ENCODE measurements at regions not wholly inside any gene's neighbourhood (a gene's known extent, or its start where the extent isn't known, plus 50 kb on each side); places are given as distances from the start of the nearest gene placed in this dataset.
A peak's percentile ranks its signal among the peaks of the same experiment; 100 is the strongest.

DNA sequence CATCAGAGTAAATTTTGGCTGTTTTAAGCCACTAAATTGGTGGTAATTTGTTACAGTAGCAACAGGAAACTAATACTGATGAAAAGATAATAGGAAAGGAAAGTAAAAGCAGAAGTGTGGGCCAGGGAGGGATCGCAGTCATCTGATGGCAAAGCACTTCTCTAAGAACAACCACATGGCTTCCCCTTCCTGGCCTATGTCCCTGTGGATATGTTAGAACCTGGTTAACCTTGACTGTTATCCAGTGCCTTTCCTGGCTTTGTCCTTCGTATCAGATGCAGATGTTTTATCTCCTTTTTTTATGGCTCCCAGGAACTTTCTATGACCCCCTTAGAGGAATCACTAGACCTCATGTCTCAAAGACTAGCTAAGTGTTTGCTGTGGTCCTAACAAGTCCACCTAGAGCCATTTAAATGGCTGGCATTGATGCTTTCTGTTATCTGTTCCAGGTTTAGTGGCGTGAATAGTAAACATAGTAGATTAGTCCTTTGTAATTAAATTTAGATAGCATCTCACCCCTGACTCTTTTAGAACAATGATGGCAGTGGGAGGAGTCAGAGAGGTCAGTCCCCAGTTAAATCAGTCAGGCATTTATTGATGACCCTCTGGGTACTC lies 79.2 kb upstream of the PHACTR2 start:
- DNase-seq (ENCODE audit: low read depth, low spot score) = no peak
- in situ Hi-C loops (cut with HindIII; ENCODE audit: low pct_unique_long_range_greater_than_20kb, low sequenced_read_pairs) = no loop called here

DNA sequence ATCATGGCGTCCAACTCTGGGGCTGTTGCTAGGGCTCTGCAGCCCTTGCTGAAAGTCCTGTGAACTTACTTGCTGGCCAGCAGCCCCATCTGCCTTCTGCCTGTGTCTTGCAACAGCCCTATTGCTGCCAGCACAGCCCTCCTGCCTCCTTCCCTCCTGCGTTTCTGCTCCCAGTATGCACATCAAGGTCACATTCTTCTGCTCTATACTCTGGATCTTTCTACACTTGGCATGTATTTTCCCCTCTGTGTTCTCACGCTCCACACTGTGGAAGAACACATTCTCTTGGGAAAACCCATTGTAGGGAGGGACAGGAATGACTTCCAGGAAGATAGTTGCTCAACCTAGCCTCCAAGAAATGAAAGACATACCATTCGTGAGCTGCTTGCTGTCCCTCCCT lies 80.9 kb upstream of the PHACTR2 start:
- in situ Hi-C loops (cut with HindIII; ENCODE audit: low pct_unique_long_range_greater_than_20kb, low sequenced_read_pairs) = no loop called here
- no peak for DNase-seq (ENCODE audit: low read depth, low spot score)

DNA sequence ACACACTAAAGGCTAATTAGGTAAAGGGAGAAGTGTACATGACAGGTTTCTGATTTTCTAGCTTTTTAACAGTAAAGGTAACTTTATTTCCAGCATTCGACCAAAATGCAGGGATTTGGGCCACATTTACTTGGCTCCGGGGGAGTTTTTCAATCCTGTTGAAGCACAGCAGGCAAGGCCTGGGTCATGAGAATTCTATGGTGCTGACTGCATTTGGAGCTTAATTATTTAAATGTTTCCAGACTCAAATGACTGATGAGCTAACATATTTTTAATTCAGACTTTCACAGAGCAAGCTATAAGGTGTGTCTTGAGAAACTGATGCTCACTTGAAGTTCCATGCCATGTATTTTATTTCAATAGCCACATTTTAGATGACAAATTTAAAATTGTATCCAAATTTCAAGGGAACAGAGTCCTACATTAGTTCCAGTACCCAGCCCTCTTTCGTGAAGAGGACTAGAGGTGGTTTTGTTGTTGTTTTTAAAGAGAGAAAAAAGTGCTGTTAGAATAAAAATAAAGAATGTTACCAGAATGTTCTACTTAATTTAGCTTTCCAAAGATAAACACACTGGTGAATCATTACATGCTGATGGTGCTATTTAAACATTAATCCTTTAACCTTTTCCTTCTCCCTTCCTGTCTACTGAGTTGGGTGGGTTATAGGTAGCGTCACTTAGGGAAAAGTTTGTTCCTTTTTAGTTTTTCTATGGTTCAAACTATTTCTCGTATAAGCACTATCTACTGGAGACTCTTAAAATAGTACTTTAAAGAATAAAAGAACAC lies 82.3 kb upstream of the PHACTR2 start:
- in situ Hi-C loops (cut with HindIII; ENCODE audit: low pct_unique_long_range_greater_than_20kb, low sequenced_read_pairs) = no loop called here
- DNase-seq (ENCODE audit: low read depth, low spot score) = no peak

DNA sequence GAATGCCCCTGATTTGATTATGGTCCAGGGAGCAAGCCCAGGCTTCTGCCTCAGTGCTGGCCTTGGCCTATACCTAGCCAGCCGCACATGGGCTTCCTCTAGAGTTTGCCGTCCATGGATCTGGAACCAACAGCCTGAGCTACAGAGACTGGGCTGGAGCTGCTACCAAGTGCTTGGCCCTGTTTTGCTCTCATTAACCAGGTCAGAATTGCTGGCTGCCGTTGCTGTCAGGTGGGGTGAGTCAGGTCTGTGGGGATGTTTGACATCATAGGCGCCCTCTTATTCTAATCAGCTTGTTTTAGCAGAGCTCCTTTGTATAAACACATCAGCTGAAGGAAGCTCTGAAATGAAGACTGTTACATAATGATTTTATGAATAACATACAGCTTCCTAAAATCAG lies 83.1 kb upstream of the PHACTR2 start:
- in situ Hi-C loops (cut with HindIII; ENCODE audit: low pct_unique_long_range_greater_than_20kb, low sequenced_read_pairs) = no loop called here
- no peak for DNase-seq (ENCODE audit: low read depth, low spot score)

DNA sequence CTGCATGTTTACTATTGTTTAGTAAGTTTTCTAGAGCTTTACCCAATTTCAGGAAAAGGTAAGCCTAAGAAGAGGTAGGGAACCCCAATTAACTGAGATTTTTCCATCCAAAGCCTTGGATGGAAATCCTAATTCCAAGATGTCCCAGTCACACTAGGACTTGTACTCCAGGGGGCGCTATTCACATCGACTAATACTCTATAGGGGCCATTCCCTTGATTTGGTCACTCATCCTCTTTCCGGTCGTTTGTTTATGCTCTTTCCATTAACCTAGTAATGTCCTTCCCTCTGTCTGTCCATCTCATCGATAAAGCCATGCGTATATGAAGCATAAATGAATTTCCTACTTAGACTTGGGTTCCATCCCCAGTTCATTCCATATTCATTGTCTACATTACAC lies 80.8 kb upstream of the FUCA2 start:
- in situ Hi-C loops (cut with HindIII; ENCODE audit: low pct_unique_long_range_greater_than_20kb, low sequenced_read_pairs) = no loop called here
- DNase-seq (ENCODE audit: low read depth, low spot score) = peak; percentile 72

DNA sequence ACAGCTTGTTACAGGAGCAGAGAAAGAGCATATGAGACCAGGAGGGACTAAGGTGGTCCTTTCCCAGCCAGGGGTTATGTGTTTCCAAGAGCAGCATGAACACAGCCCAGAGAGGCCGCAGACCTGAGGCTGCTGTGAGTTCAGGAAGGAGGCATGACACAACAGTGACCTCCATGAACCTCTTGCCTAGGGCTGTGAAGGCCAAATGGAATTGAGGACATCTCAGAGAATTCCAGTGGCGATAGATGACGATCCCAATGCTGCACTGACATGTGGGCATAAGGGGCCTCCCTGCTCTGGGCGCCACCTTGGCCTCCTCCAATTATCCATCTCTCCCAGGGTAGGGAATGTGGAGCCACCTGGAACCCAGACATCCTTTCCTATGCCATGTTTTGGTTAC lies 79.9 kb upstream of the FUCA2 start:
- DNase-seq (ENCODE audit: low read depth, low spot score) = no peak
- in situ Hi-C loops (cut with HindIII; ENCODE audit: low pct_unique_long_range_greater_than_20kb, low sequenced_read_pairs) = no loop called here

DNA sequence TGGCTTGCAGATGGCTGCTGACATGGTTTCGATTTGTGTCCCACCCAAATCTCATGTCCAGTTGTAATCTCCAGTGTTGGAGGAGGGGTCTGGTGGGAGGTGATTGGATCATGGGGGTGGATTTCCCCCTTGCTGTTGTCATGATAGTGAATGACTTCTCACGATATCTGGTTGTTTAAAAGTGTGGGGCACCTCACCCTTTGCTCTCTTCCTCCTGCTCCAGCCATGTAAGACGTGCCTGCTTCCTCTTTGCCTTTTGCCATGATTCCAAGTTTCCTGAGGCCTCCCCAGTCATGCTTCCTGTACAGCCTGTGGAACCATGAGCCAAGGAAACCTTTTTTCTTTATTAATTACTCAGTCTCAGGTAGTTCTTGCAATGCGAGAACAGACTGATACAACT lies 77.6 kb upstream of the FUCA2 start:
- in situ Hi-C loops (cut with HindIII; ENCODE audit: low pct_unique_long_range_greater_than_20kb, low sequenced_read_pairs) = no loop called here
- DNase-seq (ENCODE audit: low read depth, low spot score) = no peak

DNA sequence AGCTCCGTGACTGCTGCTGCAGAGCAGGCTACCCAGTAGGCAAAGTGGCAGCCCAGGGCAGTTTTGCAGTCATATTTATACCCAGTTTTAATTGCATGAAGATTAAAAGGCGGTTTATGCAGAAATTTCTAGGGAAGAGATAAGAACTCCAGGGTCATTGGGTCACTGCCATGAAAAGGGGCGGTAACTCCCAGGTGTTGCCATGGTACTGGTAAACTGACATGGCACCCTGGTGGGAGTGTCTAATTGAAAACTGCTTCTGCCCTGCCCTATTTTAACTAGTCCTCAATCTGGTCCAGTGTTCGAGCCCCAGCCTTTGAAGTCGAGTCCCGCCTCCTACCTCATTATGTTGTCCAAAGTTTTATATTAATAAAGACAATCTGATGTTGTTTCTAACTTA lies 75.0 kb upstream of the FUCA2 start:
- no peak for DNase-seq (ENCODE audit: low read depth, low spot score)
- in situ Hi-C loops (cut with HindIII; ENCODE audit: low pct_unique_long_range_greater_than_20kb, low sequenced_read_pairs) = no loop called here

DNA sequence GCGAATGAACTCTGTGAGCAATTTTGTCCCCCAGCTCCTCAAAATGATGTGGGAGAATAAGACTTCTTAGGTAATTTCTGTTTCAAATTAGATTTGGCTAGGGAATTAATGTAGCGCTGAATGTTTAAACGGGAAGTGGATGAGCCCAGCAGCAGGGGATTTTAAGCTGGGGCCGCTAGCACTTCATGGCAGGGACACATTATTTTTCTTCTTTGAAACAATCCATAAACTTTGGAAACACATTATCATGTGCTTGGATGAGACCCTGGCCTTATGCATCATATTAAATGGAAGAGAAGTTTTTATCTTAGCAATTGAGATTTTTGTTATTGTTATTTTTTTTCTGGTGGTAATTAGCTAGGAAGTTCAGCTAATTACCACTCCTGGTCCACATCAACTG lies 74.2 kb upstream of the FUCA2 start:
- in situ Hi-C loops (cut with HindIII; ENCODE audit: low pct_unique_long_range_greater_than_20kb, low sequenced_read_pairs) = no loop called here
- no peak for DNase-seq (ENCODE audit: low read depth, low spot score)

DNA sequence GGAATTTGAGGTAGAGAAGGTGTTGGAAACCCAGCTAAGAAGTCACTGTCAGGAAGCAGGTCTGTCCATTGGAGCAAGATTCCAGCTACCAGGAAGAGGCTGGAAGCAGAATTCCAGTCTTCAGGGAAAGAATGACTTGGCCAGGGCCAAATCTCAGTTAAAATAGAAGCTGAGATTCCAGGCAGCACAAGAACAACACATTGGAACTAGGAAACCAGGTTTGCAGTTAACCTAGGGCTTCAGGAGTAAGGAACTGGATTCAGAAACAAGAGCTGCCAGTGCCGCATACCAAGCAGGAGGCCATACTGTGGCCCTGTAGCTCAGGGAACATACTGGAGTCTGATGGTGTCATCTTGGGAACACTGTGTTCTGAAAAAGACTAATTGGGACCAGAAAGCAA lies 73.7 kb upstream of the FUCA2 start:
- in situ Hi-C loops (cut with HindIII; ENCODE audit: low pct_unique_long_range_greater_than_20kb, low sequenced_read_pairs) = no loop called here
- no peak for DNase-seq (ENCODE audit: low read depth, low spot score)

DNA sequence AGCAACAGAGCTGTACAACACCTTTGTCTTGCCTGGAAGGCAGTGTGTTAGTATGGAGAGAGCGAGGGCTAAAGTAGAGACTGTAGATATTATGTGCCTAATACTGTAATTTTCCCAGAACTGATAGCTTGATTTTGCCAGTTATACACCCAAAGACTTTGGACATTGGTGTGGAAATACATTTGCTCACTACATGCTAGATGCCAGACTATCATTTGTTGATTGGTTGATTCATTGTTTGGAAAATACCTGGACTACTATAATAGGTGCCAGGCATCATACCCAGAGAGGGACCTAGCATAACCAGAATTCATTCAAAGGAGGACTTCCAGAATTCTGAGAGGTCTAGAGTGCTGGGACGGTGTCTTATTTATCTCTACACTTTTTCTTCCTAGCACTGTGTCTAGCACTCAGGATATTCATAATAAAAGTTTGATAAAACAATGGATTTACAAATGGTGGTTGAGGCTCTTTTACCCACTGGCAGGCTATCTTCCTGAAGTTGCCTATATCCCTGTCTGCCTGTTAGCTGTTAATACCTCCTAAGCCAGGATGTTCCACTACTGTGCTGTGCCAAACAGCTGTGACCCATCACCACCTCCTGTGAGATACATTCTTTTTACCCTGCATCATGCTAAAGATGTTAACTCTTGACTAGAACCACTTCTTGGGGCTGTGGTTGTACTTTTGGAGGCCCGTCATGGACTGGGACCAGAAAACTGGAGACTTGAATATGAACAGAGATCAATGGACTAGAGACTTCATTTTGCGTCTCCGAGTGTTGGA lies 72.2 kb upstream of the FUCA2 start:
- no peak for DNase-seq (ENCODE audit: low read depth, low spot score)
- in situ Hi-C loops (cut with HindIII; ENCODE audit: low pct_unique_long_range_greater_than_20kb, low sequenced_read_pairs) = no loop called here

DNA sequence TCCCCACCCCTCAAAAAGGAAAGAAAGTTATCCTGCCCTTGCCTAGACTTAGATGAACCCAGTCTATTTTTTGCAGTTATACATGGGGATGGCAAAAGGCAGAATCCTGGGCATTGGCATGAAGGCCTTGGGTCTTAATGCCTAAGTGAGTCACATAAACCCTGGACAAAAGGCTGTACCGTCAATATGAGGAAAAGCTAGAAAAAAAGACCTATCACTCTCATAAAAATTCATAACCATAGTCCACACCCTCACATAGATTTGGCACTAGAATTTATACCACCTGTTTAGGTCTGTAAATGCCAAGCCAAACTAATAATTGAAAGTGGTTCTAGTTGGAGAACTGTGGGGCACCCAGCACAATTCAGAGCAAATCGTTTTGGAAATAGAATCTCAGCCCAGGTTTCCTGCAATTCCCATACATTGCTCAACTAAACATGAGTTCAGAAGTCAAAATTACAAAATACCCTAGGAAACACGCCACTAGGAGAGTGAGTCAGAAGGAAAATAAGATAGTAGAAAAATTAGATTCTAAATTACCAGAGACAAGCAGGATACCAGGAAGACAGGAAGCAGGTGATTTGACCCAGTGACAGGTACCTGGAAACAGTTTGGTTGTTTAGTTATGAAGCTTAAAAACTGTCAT lies 70.4 kb upstream of the FUCA2 start:
- no peak for DNase-seq (ENCODE audit: low read depth, low spot score)
- in situ Hi-C loops (cut with HindIII; ENCODE audit: low pct_unique_long_range_greater_than_20kb, low sequenced_read_pairs) = no loop called here

DNA sequence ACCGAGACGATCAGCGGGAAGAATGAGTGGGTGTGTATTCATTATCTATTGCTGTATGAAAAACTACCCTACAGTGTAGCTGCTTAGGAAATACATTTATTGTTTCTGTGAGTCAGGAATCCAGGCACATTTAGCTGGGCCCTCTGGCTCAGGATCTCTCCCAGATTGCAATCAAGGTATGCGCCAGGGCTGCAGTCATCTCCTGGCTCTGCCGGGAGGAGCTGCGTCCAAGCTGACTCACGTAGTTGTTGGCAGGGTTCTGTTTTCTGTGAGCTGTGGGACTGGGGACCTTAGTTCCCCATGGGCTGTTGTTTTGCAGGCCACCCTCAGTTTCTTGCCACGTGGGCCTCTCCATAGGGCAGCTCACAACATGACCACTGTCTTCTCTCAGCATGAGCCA lies 68.2 kb upstream of the FUCA2 start:
- DNase-seq (ENCODE audit: low read depth, low spot score) = no peak
- in situ Hi-C loops (cut with HindIII; ENCODE audit: low pct_unique_long_range_greater_than_20kb, low sequenced_read_pairs) = no loop called here

DNA sequence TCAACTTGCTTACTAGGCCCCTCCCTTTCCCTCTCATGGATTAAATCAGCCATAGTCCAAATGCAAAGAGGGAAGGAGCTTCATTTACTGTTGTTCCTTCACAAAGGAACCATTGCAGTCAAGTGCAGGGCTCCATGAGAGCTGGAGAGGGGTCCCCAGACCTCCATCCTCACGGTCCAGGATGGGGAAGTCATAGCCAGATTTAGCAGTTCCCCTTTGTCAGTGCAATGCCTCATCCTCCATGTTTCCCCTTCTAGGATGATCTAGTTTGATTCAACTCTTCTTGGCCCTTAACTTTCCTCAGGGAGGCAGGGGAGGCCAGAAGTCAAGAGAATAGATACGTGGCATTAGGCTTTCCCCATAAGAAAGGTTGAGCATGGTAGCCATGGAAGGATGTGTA lies 66.5 kb upstream of the FUCA2 start:
- no peak for DNase-seq (ENCODE audit: low read depth, low spot score)
- in situ Hi-C loops (cut with HindIII; ENCODE audit: low pct_unique_long_range_greater_than_20kb, low sequenced_read_pairs) = no loop called here

DNA sequence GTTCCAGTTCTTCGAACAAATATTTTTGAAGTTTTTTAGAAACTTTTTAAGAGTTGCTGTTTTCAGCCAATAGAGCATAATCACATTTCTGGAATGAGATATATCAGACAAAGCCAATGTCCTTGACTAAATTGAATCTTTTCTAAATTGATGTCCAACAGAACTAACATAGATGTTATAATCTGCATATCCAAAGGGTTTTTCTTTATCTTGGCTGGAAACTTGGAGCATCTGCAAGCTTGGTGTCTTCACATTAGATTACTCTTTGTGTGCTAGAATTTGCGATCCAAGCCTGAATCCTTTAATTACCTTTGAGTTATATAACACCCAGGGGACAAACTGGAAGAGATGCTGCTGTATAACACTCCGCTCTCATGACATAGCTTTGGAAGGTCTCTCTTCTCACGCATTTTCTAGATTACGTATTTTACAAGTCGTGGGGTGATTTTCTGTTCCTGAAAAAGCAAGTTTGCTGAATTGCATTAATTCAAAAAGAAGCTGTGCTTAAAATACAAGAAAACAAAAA lies 64.4 kb upstream of the FUCA2 start:
- no peak for DNase-seq (ENCODE audit: low read depth, low spot score)
- in situ Hi-C loops (cut with HindIII; ENCODE audit: low pct_unique_long_range_greater_than_20kb, low sequenced_read_pairs) = no loop called here

DNA sequence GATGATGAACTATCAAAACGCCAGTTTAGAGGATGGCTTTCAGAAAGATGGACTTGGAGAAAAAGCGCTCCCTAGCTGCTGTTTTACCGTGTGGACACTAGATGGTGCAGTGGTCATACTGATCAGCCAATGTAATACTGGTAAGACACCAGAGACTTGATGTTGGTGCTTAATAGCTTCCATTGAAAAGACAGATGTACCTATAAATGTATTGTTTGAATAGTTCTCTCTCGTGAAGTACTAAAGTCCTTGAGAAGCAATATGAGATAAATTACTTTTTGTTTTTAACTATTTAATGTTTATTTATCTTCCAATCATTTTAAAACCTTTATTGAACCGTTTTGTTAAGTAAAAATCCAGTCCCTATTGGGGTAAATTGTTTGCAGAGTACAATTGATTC lies 63.9 kb upstream of the FUCA2 start:
- peak; percentile 80 for DNase-seq (ENCODE audit: low read depth, low spot score)
- in situ Hi-C loops (cut with HindIII; ENCODE audit: low pct_unique_long_range_greater_than_20kb, low sequenced_read_pairs) = no loop called here

DNA sequence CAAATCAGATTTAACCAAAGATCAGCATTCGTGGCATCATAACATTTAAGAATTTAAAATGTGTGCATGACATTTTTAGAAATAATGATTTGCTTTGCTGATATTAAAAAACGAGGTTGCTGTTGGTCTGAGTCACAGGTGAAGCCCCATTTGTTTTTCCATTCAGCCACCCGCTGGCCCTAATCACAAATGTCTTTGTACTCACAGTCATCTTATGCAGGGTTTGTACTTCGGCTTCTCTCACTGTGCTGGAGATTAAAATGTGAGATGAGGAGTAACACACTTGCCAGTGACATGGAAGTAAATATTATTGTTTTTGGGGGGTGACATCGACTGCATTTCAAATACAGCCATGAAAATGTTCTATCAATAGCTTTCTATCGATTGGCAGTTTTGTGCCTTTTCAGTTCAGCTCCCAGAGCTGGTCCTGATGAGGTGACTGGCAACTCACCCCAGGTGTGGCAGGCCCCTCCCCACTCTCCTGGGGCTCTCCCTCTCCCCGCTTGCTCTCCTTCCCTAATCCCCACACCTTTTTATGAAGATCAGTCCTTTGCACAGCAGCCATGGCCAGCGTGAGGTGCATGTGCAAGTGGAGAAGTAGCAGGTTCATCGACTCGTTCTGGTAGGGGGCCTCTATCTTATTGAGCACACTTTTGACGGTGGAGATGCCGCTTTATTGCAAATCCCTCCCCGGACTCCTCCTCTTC lies 58.8 kb upstream of the FUCA2 start:
- DNase-seq (ENCODE audit: low read depth, low spot score) = no peak
- in situ Hi-C loops (cut with HindIII; ENCODE audit: low pct_unique_long_range_greater_than_20kb, low sequenced_read_pairs) = no loop called here

DNA sequence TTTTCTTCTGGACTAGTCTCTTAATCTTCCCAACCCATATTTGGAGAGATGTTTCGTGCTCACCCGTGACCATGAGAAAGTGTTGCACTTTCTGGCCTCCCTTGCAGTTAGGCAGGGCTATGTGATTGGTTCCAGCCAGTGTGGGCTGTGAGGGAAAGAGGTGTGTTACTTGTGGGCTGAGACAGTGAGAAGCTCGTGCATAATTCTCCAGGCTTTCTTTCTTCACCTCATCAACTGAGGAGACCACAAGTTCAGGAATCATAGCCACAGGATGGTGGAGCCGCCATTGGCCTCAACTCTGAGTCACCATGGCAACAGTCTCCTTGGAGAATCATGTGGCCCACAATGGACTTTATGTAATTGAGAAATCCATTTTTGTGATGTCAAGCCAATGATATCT lies 57.5 kb upstream of the FUCA2 start:
- in situ Hi-C loops (cut with HindIII; ENCODE audit: low pct_unique_long_range_greater_than_20kb, low sequenced_read_pairs) = no loop called here
- DNase-seq (ENCODE audit: low read depth, low spot score) = peak; percentile 58

All from SK-MEL-5 (cell line).